NCI-H2196 treated with DMSO at 0.1 percent for 48 hours (cell line): ENCODE measurements at regions not wholly inside any gene's neighbourhood (a gene's known extent, or its start where the extent isn't known, plus 50 kb on each side); places are given as distances from the start of the nearest gene placed in this dataset.
"Not testable (repeated sequence)": the region's sequence is repeated elsewhere in the genome, so short reads cannot be mapped to it uniquely, and the experiment has no call there.

Source experiments
- DNase-seq: peaks from one replicate; lab custom pipeline; 2025; ENCODE audit not compliant: unreplicated experiment; lab: John Stamatoyannopoulos, UW

DNA sequence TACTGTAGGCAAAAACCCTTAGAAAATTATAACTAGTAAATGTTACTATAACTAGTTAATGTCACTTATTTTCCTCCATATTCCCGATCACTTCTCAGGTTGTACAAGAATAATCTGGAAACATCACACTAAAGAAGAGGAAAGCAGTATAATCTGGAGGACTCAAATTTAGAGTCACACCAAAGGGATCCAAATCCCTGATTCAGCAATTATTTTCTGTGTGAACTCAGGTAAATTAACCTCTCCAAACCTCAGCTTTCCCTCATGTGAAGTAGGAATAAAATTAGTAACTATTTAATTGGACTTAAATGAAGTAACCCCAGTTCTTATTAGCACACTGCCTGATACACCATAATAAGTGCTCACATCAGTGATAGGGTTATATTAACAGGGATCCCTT is 170.1 kb upstream of the NECTIN3 start:
- DNase-seq, result no peak

DNA sequence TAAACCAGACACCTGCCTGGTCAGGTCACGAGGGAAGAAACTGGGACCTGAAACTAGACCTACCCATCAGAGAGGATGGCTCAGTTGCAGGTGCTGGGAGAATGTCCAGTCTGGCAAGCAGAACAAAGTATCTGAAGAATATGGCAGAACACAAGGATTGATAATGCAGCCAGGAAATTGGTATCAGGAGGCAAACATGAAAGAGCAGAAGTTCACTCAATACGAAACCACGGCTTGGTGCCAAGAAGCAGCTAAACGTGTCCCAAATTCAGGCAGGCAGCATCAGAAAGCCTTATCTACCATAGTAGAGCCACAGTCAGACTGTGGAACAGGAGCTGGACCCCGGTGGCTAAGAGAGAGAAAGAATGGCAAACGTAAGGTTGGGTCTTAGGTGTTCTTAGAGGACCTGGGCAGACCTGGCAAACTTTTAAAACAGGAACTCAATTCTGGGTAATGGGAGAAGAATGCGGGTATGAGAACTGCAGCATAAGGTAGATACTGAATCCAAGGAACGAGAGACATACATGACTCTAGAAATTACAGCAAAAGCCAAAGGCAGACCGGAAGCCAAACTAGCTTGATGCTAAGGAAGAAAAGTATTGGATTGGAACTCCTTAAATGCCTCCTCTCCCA is 169.0 kb upstream of the NECTIN3 start:
- DNase-seq, result no peak

DNA sequence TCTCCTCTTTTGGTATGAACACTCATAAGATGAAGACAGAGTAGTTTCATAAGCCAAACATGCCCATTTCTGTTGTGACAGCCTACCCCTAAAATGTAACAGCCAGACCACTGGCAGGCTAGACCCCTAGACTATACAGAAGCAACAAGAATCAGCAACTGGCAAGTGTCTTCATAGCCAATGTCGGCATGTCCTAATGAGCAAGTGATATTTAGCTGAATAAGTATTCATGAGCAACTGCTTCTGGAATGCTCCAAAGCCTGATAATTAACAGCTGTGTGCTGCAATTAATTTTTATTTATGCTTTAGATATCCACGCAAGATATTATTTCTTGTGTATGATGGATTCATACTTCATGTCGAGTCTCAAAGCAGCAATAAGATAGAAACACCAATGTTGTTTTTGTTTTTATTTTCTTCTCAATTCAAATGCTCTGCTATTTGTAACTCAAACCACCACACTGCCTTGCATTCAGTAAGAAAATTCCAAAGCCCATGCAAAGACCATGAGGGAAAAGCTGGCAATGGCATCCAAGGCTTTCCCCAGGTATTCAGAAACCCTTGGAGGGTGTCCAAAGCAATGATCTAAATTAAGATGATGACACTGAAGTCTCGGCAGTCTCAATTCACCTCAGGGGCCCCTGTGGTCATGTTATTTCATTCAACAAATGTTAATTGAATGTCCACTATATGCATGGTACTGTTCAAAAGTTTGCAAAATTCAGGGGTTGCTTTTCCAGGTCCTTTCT is 167.7 kb upstream of the NECTIN3 start:
- DNase-seq, result no peak

DNA sequence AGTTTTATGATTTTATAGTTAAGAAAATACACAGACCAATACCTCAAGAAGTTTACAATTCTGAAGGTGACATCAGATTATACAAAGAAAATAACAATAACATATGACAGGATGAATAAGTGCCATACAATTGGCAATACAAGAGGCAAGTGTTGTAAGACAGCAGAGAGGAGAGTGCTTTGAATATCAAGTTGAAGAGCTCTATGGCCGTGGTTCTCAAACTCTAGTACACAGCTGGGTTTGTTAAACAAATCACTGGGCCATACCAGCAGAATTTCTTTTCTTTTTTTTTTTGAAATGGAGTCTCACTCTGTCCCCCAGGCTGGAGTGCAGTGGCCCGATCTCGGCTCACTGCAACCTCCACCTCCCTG is 167.1 kb upstream of the NECTIN3 start:
- no peak for DNase-seq

DNA sequence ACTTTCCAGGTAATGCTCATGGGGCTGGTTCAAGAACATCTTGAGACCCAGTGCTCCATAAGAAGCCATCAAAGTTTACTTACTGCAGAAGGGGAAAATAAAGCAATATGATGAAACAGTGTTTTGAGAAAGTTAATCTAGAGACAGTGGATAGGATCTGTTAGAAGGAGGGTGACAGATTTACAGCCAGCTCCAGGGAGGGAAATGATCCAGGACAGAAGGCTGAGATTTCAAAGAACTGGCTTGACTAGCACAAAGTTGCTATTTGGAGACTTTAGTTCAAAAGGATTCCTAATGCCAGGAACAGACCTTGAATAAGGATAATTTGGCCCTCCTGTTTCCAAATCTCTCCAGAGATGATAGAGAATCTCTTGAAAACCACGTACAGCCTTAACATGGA is 166.5 kb upstream of the NECTIN3 start:
- DNase-seq, result no peak

DNA sequence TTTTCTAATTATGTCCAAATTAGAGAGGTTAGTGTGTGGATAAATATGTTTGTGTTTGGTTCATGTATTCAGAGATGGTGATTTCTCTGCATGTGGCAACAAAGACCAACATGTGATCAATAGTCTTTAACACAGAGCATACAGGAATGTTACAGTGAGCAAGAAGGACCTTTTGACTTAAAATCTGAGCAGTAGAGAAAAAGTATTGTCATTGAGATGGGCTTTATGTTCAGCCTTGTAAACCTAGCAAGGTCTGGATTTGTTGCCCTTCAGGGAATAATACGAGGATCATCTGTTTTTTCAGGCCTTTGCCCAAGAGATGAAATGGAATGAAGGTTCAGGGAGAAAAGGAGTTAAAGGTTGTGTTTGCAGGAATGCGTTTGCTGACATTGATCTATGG is 161.8 kb upstream of the NECTIN3 start:
- DNase-seq, result no peak

DNA sequence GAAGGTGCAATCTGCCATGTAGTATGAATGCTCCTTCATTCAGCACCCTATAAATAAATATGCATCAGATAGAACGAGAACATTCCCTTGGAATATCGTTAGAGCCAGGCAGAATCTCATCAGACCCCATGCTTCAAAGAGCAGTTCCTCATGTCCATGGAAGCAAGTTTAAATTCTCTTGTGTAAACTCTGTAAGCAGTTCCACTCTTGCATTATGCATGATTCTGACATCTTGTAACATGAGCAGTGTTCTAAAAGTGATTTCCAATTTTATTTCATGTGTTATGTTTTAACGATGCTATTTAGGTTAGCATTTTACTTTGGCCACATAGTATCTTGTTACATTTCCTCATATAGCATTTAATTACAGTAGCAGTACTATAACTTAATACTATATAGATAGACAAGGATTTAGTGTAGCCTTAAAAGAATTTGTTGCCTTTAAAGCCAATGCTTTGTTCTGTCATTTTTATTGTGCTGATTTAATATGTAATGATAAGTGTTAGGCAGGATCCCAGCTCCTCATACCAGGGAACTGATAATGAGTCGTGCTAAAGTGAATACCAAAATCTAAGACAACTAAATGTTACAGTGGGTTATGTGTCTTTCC is 161.2 kb upstream of the NECTIN3 start:
- no peak for DNase-seq

DNA sequence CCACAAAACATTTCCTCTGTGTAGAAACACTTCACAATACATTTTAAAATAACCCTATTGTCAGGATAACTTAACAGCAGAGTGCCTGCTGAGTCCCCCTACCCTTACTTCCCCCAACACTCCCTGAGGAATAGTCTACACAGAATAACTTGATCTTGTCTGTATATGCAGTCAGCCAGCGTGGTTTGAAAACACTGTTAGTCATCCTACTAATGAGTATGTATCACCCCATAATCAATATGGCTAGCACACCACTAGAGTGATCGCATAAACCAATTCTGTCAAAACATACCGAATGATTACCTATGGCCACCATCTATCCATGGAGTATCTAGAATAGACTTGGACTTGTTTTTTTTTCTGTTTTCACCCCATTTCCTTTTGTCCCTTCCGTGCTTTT is 152.7 kb upstream of the NECTIN3 start:
- no peak for DNase-seq

DNA sequence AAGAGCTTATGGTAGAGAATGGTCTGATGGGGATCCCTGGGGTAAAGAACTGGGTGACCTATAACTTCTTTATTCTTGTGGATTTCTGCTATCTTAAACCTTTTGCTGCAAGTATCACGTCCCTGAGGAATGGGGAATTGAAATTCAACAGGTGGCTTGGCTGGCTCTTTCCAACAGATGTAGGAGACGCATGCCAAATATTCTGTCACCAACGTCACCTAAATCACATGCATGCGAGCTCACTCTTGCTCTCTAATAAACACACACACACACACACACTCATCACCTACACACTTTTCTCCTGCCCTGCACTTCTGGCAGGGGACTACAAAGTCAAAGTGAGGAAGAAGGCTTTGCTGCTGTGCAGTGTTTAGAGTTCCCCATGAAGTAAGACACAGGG is 145.8 kb upstream of the NECTIN3 start:
- no peak for DNase-seq

DNA sequence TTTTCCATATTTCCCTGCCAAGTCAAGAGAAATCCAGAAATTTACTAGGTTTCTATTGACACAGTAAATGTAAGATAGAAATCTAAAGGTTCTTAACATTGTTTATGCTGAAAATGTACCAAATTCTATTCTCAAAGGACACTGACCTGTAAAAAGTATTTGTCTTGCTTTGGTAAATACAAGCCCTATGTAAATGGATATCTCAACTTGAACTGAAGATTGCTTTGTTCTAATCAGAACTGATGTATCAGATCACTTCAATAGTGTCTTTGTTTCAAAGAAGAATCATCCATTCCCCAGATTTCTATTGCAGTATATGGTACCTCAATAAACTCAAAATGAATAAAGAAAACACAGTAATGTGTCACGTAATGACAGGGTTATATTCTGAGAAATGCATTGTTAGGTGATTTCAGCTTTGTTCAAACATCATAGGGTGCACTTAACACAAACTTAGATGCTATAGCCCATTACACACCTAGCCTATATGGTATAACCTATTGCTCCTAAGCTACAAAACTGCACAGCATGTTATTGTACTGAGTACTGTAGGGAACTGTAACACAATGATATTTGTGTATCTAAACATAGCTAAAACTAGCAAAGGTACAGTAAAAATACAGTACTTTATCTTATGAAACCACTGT is 143.5 kb upstream of the NECTIN3 start:
- DNase-seq, result no peak

DNA sequence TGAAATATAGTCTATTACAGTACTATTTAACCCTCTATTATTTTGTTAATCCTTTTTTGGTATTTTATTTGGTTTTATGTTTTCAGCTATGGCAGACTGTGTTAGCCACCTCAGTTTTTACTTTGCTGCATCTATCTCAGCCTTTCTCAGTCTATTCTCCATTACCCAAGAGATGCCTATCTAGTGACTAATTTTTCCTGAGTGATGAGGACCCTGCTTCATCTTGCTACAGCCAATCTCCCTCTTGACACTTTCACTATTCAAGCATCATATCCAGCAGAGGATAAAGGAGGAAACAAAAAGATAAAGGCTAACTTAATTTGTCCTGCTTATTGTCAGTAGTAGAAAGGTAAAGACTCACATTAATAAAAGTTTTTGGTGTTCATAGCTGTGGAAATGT is 141.8 kb upstream of the NECTIN3 start:
- DNase-seq, result no peak

DNA sequence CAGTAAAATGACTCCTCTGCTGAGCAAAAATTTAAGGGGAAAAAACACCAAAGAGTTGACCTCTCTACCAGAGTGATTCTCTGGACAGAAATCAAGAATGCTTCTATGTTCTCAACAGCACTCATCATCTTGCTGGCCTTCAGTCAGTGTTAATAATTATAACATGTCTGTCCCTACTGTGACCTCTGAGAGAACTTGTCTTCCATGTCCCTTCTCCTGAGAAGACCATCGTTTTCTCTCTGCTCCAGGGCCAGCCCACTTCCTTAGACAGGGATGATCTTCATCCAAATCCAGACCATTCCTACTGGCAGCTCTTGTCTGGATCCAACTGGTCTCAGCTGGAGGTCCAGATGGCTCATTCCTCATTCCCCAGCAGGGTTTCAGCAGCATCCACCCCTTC is 139.0 kb upstream of the NECTIN3 start:
- no peak for DNase-seq

DNA sequence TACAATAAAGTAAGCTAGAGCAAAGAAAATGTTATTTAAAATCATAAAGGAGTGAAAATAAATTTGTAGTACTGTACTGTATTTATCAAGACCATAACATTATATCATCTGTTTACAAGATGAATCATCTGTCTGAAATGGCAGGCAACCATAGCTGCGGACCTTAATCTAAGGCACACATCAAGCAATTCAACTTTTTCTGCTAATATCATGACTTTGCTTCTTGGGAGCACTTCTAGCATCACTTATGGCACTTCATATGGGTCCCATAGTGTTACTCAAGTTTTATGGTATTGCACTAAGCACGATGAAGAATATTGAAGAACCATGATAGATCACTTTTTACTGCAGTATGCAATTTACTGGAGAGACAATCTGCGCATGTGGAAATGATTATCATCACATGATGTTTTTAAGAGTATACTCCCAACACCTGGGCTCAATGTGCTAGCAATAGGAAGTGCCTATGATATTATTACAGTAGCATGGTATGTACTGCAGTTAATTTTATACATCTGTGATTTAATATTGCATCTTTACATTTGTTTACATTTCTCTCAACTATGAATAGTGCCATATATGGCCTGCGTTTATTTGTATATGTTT is 137.7 kb upstream of the NECTIN3 start:
- DNase-seq, result no peak

DNA sequence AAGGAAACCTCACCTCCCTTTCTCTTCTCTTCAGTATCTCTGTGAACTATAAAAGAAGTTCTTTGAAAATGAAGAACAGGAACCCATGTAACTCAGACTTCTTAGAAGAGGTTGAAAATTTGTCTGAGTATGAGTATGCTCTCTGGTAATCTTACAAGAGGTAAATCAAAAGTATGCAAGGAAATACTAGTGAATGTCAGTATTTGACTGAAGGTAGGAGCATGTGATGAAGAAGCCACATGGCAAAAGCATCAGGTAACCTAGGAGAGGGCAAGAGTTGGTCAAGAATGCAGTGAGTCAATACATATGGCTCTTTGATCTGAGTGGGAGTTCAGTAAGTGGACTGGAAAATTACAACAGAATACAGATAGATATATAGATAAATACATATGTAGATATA is 133.0 kb upstream of the NECTIN3 start:
- DNase-seq, result no peak

DNA sequence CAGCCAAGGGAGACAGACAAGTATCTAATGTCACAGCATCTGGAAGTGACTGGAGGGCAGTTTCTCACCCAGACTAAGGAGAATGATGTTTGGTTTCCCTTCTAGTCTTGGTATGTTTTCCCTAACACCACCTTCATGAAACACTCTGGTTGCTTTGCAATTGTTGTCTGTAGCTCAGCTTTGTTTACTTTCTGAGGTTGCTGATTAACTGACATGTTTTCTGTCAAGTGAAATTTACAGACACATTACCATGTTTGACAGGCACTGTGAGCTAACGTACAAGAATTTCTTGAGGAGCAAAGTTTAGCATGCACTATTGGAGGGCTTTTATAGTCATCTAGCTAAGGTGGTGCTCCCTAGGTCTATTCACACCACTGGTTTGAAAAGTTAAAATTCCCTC is 131.6 kb upstream of the NECTIN3 start:
- no peak for DNase-seq

DNA sequence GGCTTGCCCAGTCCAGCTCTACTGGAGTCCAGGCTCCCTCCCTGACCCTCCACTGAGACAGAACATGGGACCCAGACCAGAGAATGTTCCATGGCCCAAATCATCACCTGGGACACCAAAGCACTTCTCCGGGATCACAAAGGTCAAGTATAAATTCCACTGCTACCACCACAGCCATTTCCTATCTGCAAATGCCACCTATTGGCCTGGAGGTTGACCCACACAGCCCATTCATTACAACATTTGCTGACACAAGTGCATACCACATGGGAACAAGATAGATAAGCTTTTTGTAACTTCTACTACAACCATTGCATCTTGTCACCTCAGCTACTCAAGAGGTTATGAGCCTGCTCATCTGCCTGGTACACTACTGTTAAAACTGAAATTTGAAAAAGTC is 126.8 kb upstream of the NECTIN3 start:
- no peak for DNase-seq

DNA sequence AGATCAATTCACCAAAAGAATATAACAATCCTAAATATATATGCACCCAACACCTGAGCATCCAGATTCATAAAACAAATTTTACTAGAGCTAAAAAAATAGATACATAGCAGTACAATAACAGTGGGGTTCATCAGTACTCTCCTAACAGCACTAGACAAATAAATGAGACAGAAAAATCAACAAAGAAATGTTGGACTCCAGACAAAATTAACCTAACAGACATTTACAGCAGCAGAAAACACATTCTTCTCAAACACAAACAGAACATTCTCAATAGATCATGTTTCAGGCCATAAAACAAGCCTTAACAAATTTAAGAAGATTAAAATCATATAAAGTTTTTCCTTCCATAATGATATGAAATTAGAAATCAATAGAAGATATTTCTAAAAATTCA is 124.8 kb upstream of the NECTIN3 start:
- no peak for DNase-seq

DNA sequence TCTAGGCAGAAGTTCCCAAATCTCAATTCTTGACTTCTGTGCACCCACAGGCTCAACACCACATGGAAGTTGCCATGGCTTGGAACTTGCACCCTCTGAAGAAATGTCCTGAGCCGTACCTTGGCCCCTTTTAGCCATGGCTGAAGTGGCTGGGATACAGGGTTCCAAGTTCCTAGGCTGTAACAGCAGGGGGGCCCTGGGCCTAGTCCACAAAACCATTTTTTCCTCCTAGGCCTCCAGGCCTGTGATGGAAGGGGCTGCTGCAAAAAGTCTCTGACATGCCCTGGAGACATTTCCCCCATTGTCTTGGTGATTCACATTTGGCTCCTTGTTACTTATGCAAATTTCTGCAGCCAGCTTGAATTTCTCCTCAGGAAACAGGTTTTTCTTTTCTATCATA is 122.4 kb upstream of the NECTIN3 start:
- DNase-seq, result not testable (repeated sequence)

DNA sequence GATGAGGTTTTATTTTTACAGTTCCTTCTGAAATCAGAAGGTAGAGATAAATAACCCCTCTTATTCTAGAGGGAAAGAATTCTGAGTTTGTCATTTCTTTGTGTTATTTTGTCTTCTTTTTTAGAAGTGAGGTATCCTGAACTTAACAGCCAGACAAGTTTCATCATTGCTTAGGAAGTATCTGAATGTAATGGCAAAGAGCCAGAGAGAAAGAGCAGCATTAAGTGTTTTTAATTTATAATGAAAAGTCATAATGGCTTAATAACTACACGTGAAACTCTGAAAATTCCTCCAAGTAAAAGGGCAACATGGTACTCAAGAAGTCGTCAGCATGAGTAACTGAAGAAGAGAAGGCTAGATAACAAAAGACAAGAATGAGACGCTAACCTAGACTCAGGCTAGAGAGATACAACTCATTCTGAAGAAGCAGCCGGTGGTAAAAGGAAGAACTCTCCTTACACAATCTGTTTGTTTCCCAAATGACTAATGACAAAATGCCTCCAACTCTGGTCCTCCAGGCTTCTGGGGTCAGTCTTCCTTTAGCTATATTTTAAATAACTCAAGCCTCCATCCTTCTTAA is 116.2 kb upstream of the NECTIN3 start:
- no peak for DNase-seq

DNA sequence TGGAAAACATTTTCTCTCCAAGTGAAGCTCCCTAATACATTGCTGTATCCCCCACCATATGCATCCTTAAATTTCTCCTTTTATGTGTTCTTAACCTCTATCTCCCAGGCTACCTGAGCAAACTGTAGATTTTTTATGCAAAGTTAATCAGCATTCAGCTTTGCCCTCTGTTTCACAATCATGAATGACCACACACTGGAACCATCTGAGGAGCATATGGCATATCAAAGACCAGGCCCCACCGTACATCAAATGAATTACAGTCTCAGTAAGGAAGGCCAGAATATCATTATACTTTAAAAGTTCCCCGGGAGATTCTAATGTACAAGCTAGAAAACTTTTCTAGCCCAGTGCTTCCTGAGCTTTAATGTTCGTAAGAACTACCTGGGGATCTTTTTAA is 115.5 kb upstream of the NECTIN3 start:
- no peak for DNase-seq

DNA sequence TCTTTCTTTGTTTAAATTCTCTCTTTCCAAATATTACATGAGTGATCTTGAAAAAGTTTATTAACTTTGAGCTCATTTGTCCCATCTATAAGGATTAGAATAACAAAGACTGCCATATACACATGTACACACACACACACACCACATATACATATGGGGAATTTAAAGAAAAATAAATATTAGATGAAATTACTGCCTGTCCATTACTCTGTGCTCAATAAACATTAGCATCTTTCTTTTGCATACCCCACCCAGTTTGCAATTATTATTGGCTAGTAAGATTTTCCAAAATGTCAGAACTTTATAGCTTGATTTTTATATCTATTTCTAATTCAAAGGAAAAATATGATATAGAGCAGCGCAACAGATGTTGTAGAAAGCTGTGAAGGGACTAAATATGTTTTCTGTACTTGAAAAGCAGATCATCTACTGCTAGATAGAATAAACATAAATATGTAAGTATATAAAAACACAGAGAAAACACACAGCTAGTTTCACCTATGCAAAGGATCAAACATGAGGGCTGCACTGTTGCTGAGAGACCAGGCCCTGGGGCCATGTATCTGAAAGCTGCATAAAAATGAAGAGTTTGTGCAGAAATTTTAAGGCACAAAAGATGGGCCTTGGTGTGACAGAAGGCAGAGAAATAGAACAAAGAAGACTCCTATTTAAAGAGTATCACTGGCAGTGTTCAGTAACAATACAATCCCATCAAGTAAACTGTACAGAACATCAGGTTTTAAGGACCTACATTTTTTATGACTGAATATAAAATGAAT is 114.2 kb upstream of the NECTIN3 start:
- DNase-seq, result no peak
